ENCODE measurements at regions not wholly inside any gene's neighbourhood (a gene's known extent, or its start where the extent isn't known, plus 50 kb on each side); places are given as distances from the start of the nearest gene placed in this dataset.
A peak's percentile ranks its signal among the peaks of the same experiment; 100 is the strongest.

DNA sequence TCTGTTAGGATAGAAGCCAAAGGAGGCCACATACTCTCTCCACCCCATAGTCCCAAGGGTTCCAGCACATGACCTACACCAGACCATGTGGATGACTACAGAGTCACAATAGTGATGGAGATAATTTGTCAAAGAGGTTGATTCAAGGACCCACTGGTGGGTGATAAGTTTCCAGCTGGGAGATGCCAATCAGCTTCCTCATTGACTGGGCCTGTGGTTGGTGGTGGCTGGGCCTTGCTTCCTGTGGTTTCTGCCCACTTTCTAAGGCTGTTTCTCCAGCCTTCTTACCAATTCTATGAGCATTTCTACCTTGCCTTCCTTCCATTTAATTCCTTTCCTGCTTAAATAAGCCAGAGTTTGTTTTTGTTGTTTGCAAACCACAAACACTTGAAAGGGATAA, 95.5 kb upstream of the CPEB2 start:
- intact Hi-C loops (cut with micrococcal nuclease; ENCODE audit: unreplicated experiment) = no loop called here
- BruUV-seq (replicated peaks) = no TSS peak
- ChIA-PET CTCF (no interaction called here), POLR2A (ENCODE audit: unreplicated experiment) (interaction anchor here (0.7 kb wide), 1 partner anchor 1016 kb away, joined by 4 read pairs; no protein-coding TSS in a partner anchor)
- no peaks in the 10 kb centered on the region; the same call in 1 of the 2 replicates for H3F3A ChIP-seq (ENCODE audit: insufficient read depth, low read depth)
- peaks cover 23% of the 10 kb centered on the region for H3K4me1 ChIP-seq (replicated peaks; ENCODE audit: insufficient read depth)
- H3K27ac ChIP-seq = no peak overlapping the region
- H3K9me3 ChIP-seq (ENCODE audit: insufficient read depth, low read depth) = no peaks in the 10 kb centered on the region
- H3K36me3 ChIP-seq (ENCODE audit: low read depth) = no peaks in the 10 kb centered on the region
- H3K27me3 ChIP-seq (ENCODE audit: insufficient read depth, low read depth) = no peaks in the 10 kb centered on the region
- no peaks in the 10 kb centered on the region for H3K9me2 ChIP-seq (ENCODE audit: insufficient read depth)
- no peaks in the 10 kb centered on the region for H4K20me1 ChIP-seq (ENCODE audit: insufficient read depth)
- H3K4me2 ChIP-seq = no peak overlapping the region
- DNase-seq = no peak
- H2AFZ ChIP-seq = no peak overlapping the region
- no peak overlapping the region for H3K4me3 ChIP-seq
- no peaks in the 10 kb centered on the region for H3K79me2 ChIP-seq (ENCODE audit: low read depth)
- TF ChIP-seq EZH2 (IDR thresholded peaks at IDR 0.05; ENCODE audit: low read depth) = no peak
- TF ChIP-seq, protein P1, sequence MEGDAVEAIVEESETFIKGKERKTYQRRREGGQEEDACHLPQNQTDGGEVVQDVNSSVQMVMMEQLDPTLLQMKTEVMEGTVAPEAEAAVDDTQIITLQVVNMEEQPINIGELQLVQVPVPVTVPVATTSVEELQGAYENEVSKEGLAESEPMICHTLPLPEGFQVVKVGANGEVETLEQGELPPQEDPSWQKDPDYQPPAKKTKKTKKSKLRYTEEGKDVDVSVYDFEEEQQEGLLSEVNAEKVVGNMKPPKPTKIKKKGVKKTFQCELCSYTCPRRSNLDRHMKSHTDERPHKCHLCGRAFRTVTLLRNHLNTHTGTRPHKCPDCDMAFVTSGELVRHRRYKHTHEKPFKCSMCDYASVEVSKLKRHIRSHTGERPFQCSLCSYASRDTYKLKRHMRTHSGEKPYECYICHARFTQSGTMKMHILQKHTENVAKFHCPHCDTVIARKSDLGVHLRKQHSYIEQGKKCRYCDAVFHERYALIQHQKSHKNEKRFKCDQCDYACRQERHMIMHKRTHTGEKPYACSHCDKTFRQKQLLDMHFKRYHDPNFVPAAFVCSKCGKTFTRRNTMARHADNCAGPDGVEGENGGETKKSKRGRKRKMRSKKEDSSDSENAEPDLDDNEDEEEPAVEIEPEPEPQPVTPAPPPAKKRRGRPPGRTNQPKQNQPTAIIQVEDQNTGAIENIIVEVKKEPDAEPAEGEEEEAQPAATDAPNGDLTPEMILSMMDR (conservative IDR thresholded peaks at IDR 0.05) = no peak

DNA sequence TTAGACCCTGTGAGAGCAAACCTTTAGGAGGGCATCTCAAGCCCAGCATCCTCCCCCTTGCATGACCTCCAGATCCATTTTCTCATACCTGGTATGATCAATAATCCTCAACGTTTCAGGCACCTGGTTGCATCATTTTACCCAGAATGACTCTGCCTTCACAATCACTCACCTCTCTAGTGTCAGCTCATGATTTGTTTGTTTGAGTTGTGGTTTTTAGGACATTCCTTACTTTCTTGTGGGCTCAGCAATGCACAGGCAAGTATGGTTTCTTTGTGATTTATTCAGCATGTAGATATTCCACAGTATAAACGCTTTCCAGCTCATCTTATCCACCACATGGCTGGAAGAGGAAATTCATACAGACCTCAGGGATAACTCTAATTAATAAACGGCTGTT, 93.6 kb upstream of the CPEB2 start:
- CTCF ChIA-PET = no interaction called here
- Histone ChIP-seq H3K36me3 (ENCODE audit: low read depth) (no peaks in the 10 kb centered on the region), H3K4me2 (peak overlapping the region; percentile 34), H3K27me3 (ENCODE audit: insufficient read depth, low read depth) (no peaks in the 10 kb centered on the region), H3K9me2 (ENCODE audit: insufficient read depth) (no peaks in the 10 kb centered on the region), H3K4me3 (no peak overlapping the region), H3K9me3 (ENCODE audit: insufficient read depth, low read depth) (no peaks in the 10 kb centered on the region), H3K27ac (peak overlapping the region; percentile 40; the same call in 1 of the 2 replicates), H4K20me1 (ENCODE audit: insufficient read depth) (no peaks in the 10 kb centered on the region), H3F3A (ENCODE audit: insufficient read depth, low read depth) (no peaks in the 10 kb centered on the region; the same call in 1 of the 2 replicates), H2AFZ (no peak overlapping the region), H3K79me2 (ENCODE audit: low read depth) (no peaks in the 10 kb centered on the region), H3K4me1 (replicated peaks; ENCODE audit: insufficient read depth) (peaks cover 28% of the 10 kb centered on the region)
- peak; percentile 13 to 88 for DNase-seq
- intact Hi-C loops (cut with micrococcal nuclease; ENCODE audit: unreplicated experiment) = no loop called here
- POLR2A ChIA-PET (ENCODE audit: unreplicated experiment) = interaction anchor here (0.5 kb wide), 1 partner anchor 188 kb away, joined by 3 read pairs; no protein-coding TSS in a partner anchor
- BruUV-seq (replicated peaks) = no TSS peak
- TF ChIP-seq, protein P1 (conservative IDR thresholded peaks at IDR 0.05) = no peak
- no peak for TF ChIP-seq EZH2 (IDR thresholded peaks at IDR 0.05; ENCODE audit: low read depth)

DNA sequence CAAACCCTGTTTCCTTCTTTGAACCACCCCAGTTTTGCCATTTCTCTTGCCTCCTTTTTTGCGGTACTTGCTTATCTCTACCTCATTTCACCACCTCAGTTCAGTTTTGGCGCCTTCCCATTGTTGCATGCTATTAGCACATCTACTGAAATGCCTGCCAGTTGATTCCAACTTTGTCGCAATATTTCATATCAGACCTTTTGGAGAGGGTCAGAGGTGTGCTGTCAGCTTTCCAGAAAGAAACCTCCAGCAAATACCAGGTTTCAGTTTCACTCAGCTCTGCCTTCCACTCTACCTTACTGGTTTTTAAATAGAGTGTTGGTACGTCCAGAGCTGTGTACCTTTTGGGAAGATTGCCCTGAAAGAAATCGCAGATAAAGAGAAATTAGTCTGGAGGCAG, 91.9 kb upstream of the CPEB2 start:
- Histone ChIP-seq H3K27ac (no peak overlapping the region), H3K9me3 (ENCODE audit: insufficient read depth, low read depth) (no peaks in the 10 kb centered on the region), H3K9me2 (ENCODE audit: insufficient read depth) (no peaks in the 10 kb centered on the region), H3F3A (ENCODE audit: insufficient read depth, low read depth) (no peaks in the 10 kb centered on the region; the same call in 1 of the 2 replicates), H3K36me3 (ENCODE audit: low read depth) (no peaks in the 10 kb centered on the region), H3K4me2 (no peak overlapping the region), H3K27me3 (ENCODE audit: insufficient read depth, low read depth) (no peaks in the 10 kb centered on the region), H3K4me3 (no peak overlapping the region), H2AFZ (no peak overlapping the region), H3K79me2 (ENCODE audit: low read depth) (no peaks in the 10 kb centered on the region), H3K4me1 (replicated peaks; ENCODE audit: insufficient read depth) (peaks cover 28% of the 10 kb centered on the region), H4K20me1 (ENCODE audit: insufficient read depth) (no peaks in the 10 kb centered on the region)
- no peak for DNase-seq
- intact Hi-C loops (cut with micrococcal nuclease; ENCODE audit: unreplicated experiment) = no loop called here
- POLR2A ChIA-PET (ENCODE audit: unreplicated experiment) = interaction anchor here (0.6 kb wide), 1 partner anchor 21 kb away, joined by 3 read pairs; no protein-coding TSS in a partner anchor
- CTCF ChIA-PET = no interaction called here
- no TSS peak for BruUV-seq (replicated peaks)
- TF ChIP-seq EZH2 (IDR thresholded peaks at IDR 0.05; ENCODE audit: low read depth) = no peak
- TF ChIP-seq, protein P1 (conservative IDR thresholded peaks at IDR 0.05) = no peak
